Epithelial cell of proximal tubule (primary cell): ENCODE measurements at regions not wholly inside any gene's neighbourhood (a gene's known extent, or its start where the extent isn't known, plus 50 kb on each side); places are given as distances from the start of the nearest gene placed in this dataset.

Experiments used
- DNase-seq: peaks from one replicate; pipeline ENCODE4 v3.0.0-alpha.2; 2011; ENCODE audit warnings: low read depth
- H3K4me3 ChIP-seq: 2 replicates; pipeline ENCODE4 v1.5.1; 2011; ENCODE audit warnings: low read depth, mild to moderate bottlenecking, low read length
- CTCF ChIP-seq: conservative IDR thresholded peaks from 2 replicates; pipeline ENCODE4 v1.5.1; 2012; ENCODE audit warnings: low read depth, mild to moderate bottlenecking, low read length

- no peak for DNase-seq
- H3K4me3 ChIP-seq = no peak overlapping the region
- TF ChIP-seq CTCF = no peak
These were observed 217.1 kb downstream of the HTR7 start for GRCh38 chr10:90640756-90641155.

- no peak for DNase-seq
- no peak for TF ChIP-seq CTCF
These were observed 216.1 kb downstream of the HTR7 start for GRCh38 chr10:90641731-90642130.

GRCh38 chr10:90642136-90642535 is 215.7 kb downstream of the HTR7 start:
- no peak for DNase-seq
- TF ChIP-seq CTCF = no peak
- H3K4me3 ChIP-seq = no peak overlapping the region

More at GRCh38 chr10:90641731-90642130, 216.1 kb downstream of the HTR7 start:
- no peak overlapping the region for H3K4me3 ChIP-seq

GRCh38 chr10:90642650-90643049 is 215.2 kb downstream of the HTR7 start:
- no peak for TF ChIP-seq CTCF
- DNase-seq = no peak
- no peak overlapping the region for H3K4me3 ChIP-seq

GRCh38 chr10:90644165-90644564 is 213.7 kb downstream of the HTR7 start:
- DNase-seq = no peak
- no peak for TF ChIP-seq CTCF
- no peak overlapping the region for H3K4me3 ChIP-seq

- no peak for DNase-seq
- no peak overlapping the region for H3K4me3 ChIP-seq
- no peak for TF ChIP-seq CTCF
These were observed 207.0 kb downstream of the HTR7 start for GRCh38 chr10:90650858-90651257.

GRCh38 chr10:90652519-90652918 is 205.3 kb downstream of the HTR7 start:
- H3K4me3 ChIP-seq = no peak overlapping the region
- peak; percentile 7 for DNase-seq
- TF ChIP-seq CTCF = peak; percentile 71
